ENCODE measurements at regions not wholly inside any gene's neighbourhood (a gene's known extent, or its start where the extent isn't known, plus 50 kb on each side); places are given as distances from the start of the nearest gene placed in this dataset.

DNA sequence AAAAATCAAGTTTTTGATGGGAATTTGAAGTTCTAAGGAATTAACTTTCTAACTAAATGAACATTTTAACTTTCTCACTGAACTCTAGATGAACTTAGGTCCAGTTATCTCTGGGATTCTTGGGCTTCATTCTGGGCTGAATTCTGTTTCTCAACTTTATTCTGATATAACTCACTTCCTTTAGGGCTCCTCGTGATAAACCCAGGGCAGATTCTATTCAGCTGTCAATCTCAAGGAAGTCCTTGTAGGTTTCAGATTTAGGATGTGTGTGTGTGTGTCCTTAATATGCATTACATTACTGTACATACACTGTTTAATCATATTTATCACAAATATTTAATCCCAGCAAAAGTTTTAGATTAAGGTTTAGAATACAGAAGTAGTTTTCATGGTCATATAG is 344.3 kb downstream of the GATA3 start:
- no peak overlapping the region for H3K27ac ChIP-seq
- H4K20me1 ChIP-seq (ENCODE audit: insufficient read depth), result no peaks in the 10 kb centered on the region
- DNase-seq, result no peak
- in situ Hi-C loops (cut with MboI), result no loop called here
- H3K4me2 ChIP-seq (ENCODE audit: unreplicated experiment), result no peak overlapping the region
- H2AFZ ChIP-seq, result no peak overlapping the region
- no peaks in the 10 kb centered on the region for H3K9me2 ChIP-seq (ENCODE audit: insufficient read depth)
- 29 to 30% methylated on average over 1 of the region's 1 CpG for WGBS, 2 experiments (ENCODE audit: low coverage in 1 of 2, low lambda C conversion rate in 2 of 2, missing lambda C conversion rate in 2 of 2)
- H3K4me3 ChIP-seq, result no peak overlapping the region
- H3K36me3 ChIP-seq (ENCODE audit: low read depth), result no peaks in the 10 kb centered on the region
- H3K4me1 ChIP-seq (ENCODE audit: insufficient read depth), result no peaks in the 10 kb centered on the region
- H3K27me3 ChIP-seq (replicated peaks; ENCODE audit: insufficient read depth), result no peaks in the 10 kb centered on the region
- H3K9me3 ChIP-seq (ENCODE audit: low read depth), result no peaks in the 10 kb centered on the region
- H3K79me2 ChIP-seq (ENCODE audit: insufficient read depth), result no peaks in the 10 kb centered on the region
- no peak overlapping the region for H3K9ac ChIP-seq
- H3F3A ChIP-seq (ENCODE audit: insufficient read depth), result no peaks in the 10 kb centered on the region
- TF ChIP-seq EZH2 (IDR thresholded peaks at IDR 0.05; ENCODE audit: insufficient read depth, poor library complexity, severe bottlenecking), result no peak
- no peak for TF ChIP-seq EZH2phosphoT487 (IDR thresholded peaks at IDR 0.05; ENCODE audit: insufficient read depth, low read depth)

DNA sequence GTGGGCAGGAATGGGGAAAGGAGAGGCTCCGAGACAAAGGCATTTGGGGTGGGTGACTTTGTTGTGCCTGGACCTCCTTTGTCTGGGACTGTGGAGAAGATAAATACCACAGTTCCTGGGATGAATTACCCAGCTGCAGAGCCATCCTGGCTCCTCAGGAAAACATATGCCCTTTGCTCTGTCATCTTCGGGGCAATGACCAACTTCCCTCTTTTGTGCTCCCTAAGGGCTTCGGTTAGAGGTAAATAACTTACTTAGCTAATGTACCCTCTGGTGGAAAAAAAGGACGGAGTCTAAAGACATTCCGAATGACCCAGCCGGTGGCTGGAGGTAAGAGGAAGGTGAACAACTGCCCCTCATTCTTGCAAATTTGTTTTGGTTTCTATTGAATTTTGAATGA is 345.7 kb downstream of the GATA3 start:
- H2AFZ ChIP-seq, result no peak overlapping the region
- no peaks in the 10 kb centered on the region for H3K27me3 ChIP-seq (replicated peaks; ENCODE audit: insufficient read depth)
- no peaks in the 10 kb centered on the region for H3K4me1 ChIP-seq (ENCODE audit: insufficient read depth)
- DNase-seq, result no peak
- no peak overlapping the region for H3K9ac ChIP-seq
- H3K79me2 ChIP-seq (ENCODE audit: insufficient read depth), result no peaks in the 10 kb centered on the region
- H3K36me3 ChIP-seq (ENCODE audit: low read depth), result no peaks in the 10 kb centered on the region
- no peak overlapping the region for H3K4me3 ChIP-seq
- H3F3A ChIP-seq (ENCODE audit: insufficient read depth), result no peaks in the 10 kb centered on the region
- H3K27ac ChIP-seq, result no peak overlapping the region
- TF ChIP-seq EZH2 (IDR thresholded peaks at IDR 0.05; ENCODE audit: insufficient read depth, poor library complexity, severe bottlenecking) (no peak), EZH2phosphoT487 (IDR thresholded peaks at IDR 0.05; ENCODE audit: insufficient read depth, low read depth) (no peak)
- no peaks in the 10 kb centered on the region for H3K9me2 ChIP-seq (ENCODE audit: insufficient read depth)
- no peaks in the 10 kb centered on the region for H4K20me1 ChIP-seq (ENCODE audit: insufficient read depth)
- no peak overlapping the region for H3K4me2 ChIP-seq (ENCODE audit: unreplicated experiment)
- WGBS, 2 experiments (ENCODE audit: low coverage in 1 of 2, low lambda C conversion rate in 2 of 2, missing lambda C conversion rate in 2 of 2), result 57 to 64% methylated on average over 6 of the region's 6 CpGs
- H3K9me3 ChIP-seq (ENCODE audit: low read depth), result no peaks in the 10 kb centered on the region
- in situ Hi-C loops (cut with MboI), result no loop called here

DNA sequence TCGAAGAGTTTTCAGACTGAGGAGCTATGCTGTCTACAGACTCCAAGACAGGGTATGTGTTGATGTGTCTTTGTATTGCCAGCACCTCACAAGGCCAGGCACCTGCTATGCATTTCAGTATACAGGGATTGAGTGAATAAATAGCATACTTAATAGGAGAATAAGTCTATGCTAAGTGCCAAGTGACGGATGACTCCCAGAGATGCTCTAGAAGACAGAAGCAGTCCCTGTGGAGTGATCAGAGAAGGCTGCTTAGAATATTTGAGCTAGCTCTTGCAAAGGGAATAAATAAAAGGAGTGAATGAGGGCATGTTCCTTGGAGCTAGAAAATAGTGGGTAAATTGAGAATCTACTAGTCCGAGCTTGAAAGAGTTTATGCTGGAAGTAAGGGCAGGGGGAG is 346.4 kb downstream of the GATA3 start:
- Histone ChIP-seq H3K4me1 (ENCODE audit: insufficient read depth) (no peaks in the 10 kb centered on the region), H3K4me3 (no peak overlapping the region), H3K4me2 (ENCODE audit: unreplicated experiment) (no peak overlapping the region), H3K27ac (no peak overlapping the region), H3K36me3 (ENCODE audit: low read depth) (no peaks in the 10 kb centered on the region), H3K27me3 (replicated peaks; ENCODE audit: insufficient read depth) (no peaks in the 10 kb centered on the region), H3K9me3 (ENCODE audit: low read depth) (no peaks in the 10 kb centered on the region), H3K79me2 (ENCODE audit: insufficient read depth) (no peaks in the 10 kb centered on the region), H3K9me2 (ENCODE audit: insufficient read depth) (no peaks in the 10 kb centered on the region), H4K20me1 (ENCODE audit: insufficient read depth) (no peaks in the 10 kb centered on the region), H3K9ac (no peak overlapping the region), H3F3A (ENCODE audit: insufficient read depth) (no peaks in the 10 kb centered on the region), H2AFZ (no peak overlapping the region)
- TF ChIP-seq EZH2 (IDR thresholded peaks at IDR 0.05; ENCODE audit: insufficient read depth, poor library complexity, severe bottlenecking), result no peak
- no peak for TF ChIP-seq EZH2phosphoT487 (IDR thresholded peaks at IDR 0.05; ENCODE audit: insufficient read depth, low read depth)
- in situ Hi-C loops (cut with MboI), result no loop called here
- no peak for DNase-seq
- WGBS, 2 experiments (ENCODE audit: low coverage in 1 of 2, low lambda C conversion rate in 2 of 2, missing lambda C conversion rate in 2 of 2), result 23 to 24% methylated on average over 3 of the region's 3 CpGs

DNA sequence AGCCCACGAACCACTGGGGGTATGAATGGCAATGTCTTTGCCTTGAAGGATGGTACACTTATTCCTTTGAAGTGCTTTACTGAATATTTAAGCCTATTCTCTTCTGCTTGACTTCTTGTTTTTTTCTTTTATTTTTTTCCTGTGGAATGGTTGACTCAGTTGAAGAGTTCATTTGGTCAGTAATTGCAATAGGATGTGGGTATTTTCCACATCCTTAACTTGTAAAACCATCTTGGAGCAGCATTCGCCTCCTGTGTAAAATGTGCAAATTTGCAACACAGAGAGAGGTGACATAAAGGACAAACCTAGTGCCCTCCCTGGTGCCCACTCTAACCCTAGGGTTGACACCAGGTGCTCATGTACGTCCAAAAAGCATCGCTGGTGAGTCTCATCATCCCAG is 347.0 kb downstream of the GATA3 start:
- no peak overlapping the region for H3K27ac ChIP-seq
- no peaks in the 10 kb centered on the region for H3K36me3 ChIP-seq (ENCODE audit: low read depth)
- no peaks in the 10 kb centered on the region for H4K20me1 ChIP-seq (ENCODE audit: insufficient read depth)
- H3K4me1 ChIP-seq (ENCODE audit: insufficient read depth), result no peaks in the 10 kb centered on the region
- no peak overlapping the region for H3K4me2 ChIP-seq (ENCODE audit: unreplicated experiment)
- no peak overlapping the region for H3K9ac ChIP-seq
- DNase-seq, result no peak
- no peaks in the 10 kb centered on the region for H3K79me2 ChIP-seq (ENCODE audit: insufficient read depth)
- no peaks in the 10 kb centered on the region for H3F3A ChIP-seq (ENCODE audit: insufficient read depth)
- H3K27me3 ChIP-seq (replicated peaks; ENCODE audit: insufficient read depth), result no peaks in the 10 kb centered on the region
- H3K4me3 ChIP-seq, result no peak overlapping the region
- H3K9me3 ChIP-seq (ENCODE audit: low read depth), result no peaks in the 10 kb centered on the region
- TF ChIP-seq EZH2 (IDR thresholded peaks at IDR 0.05; ENCODE audit: insufficient read depth, poor library complexity, severe bottlenecking), result no peak
- TF ChIP-seq EZH2phosphoT487 (IDR thresholded peaks at IDR 0.05; ENCODE audit: insufficient read depth, low read depth), result no peak
- WGBS, 2 experiments (ENCODE audit: low coverage in 1 of 2, low lambda C conversion rate in 2 of 2, missing lambda C conversion rate in 2 of 2), result 55 to 56% methylated on average over 4 of the region's 4 CpGs
- H3K9me2 ChIP-seq (ENCODE audit: insufficient read depth), result no peaks in the 10 kb centered on the region
- in situ Hi-C loops (cut with MboI), result no loop called here
- no peak overlapping the region for H2AFZ ChIP-seq

DNA sequence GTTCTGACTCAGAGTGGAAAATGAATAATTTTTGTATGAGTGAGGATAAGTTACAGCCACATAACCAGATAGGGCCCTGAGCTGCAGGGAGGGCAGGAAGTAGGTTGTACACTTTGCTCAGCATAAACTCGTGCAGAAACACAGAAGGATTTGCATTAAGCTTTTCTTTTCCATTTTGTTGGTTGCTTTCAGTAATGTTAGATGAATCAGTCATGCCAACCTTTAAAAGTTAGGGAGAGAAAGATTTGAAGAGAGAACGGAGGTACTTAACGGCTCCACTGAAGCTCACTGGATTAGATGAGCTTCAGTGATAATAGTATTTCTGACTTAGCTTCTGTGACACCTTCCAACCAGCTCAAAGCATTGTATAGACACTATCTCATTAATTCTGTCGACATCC is 348.1 kb downstream of the GATA3 start:
- in situ Hi-C loops (cut with MboI), result no loop called here
- Histone ChIP-seq H4K20me1 (ENCODE audit: insufficient read depth) (no peaks in the 10 kb centered on the region), H3K36me3 (ENCODE audit: low read depth) (no peaks in the 10 kb centered on the region), H3F3A (ENCODE audit: insufficient read depth) (no peaks in the 10 kb centered on the region), H3K4me2 (ENCODE audit: unreplicated experiment) (no peak overlapping the region), H3K27me3 (replicated peaks; ENCODE audit: insufficient read depth) (no peaks in the 10 kb centered on the region), H3K9me2 (ENCODE audit: insufficient read depth) (no peaks in the 10 kb centered on the region), H3K79me2 (ENCODE audit: insufficient read depth) (no peaks in the 10 kb centered on the region), H3K9ac (no peak overlapping the region), H3K9me3 (ENCODE audit: low read depth) (no peaks in the 10 kb centered on the region), H3K27ac (no peak overlapping the region), H2AFZ (no peak overlapping the region), H3K4me3 (no peak overlapping the region), H3K4me1 (ENCODE audit: insufficient read depth) (no peaks in the 10 kb centered on the region)
- DNase-seq, result no peak
- WGBS, 2 experiments (ENCODE audit: low coverage in 1 of 2, low lambda C conversion rate in 2 of 2, missing lambda C conversion rate in 2 of 2), result 9 to 17% methylated on average over 4 of the region's 4 CpGs
- TF ChIP-seq EZH2phosphoT487 (IDR thresholded peaks at IDR 0.05; ENCODE audit: insufficient read depth, low read depth) (no peak), EZH2 (IDR thresholded peaks at IDR 0.05; ENCODE audit: insufficient read depth, poor library complexity, severe bottlenecking) (no peak)
